Stomach (tissue), 8 donors: ENCODE measurements at regions not wholly inside any gene's neighbourhood (a gene's known extent, or its start where the extent isn't known, plus 50 kb on each side); places are given as distances from the start of the nearest gene placed in this dataset.

Experiments used
- DNase-seq, 2 donors: peaks; one replicate each; pipeline versions ENCODE4 v3.0.0 to v3.0.0-alpha.2; 2013 to 2019
- H3K27ac ChIP-seq, 5 donors: fragments of 200-600 bp in 4 of 5; sonication (generic) in 4 of 5; one replicate each; pipeline ENCODE4 v1.5.1; 2013 to 2019; ENCODE audit warnings: mild to moderate bottlenecking in 1 of 5, moderate library complexity in 1 of 5
- H3K27me3 ChIP-seq, 3 donors: fragments of 200-600 bp; sonication (generic); one replicate each; pipeline ENCODE4 v1.5.1; 2017 to 2019; ENCODE audit warnings: mixed run types in 1 of 3
- H3K36me3 ChIP-seq, 4 donors: fragments of 200-600 bp; sonication (generic); 1 replicate in 3 of 4; 2 replicates in 1 of 4; pipeline ENCODE4 v1.5.1; 2016 to 2019
- H3K4me1 ChIP-seq, 4 donors: fragments of 200-600 bp; sonication (generic); one replicate each; pipeline ENCODE4 v1.5.1; 2016 to 2019
- H3K4me3 ChIP-seq, 4 donors: fragments of 200-600 bp; sonication (generic) in 3 of 4; one replicate each; pipeline ENCODE4 v1.5.1; 2016 to 2019; ENCODE audit warnings: mild to moderate bottlenecking in 1 of 4
- H3K9me3 ChIP-seq, 4 donors: fragments of 200-600 bp; sonication (generic); one replicate each; pipeline ENCODE4 v1.5.1; 2016 to 2019
- EP300 ChIP-seq: sonication (generic); formaldehyde crosslinking; IDR thresholded peaks from one replicate; pipeline ENCODE4 v1.6.1; 2017; ENCODE audit warnings: antibody characterized with exemption
- POLR2A ChIP-seq, 4 donors: fragments of 450-650 bp; IDR thresholded peaks; one replicate each; pipeline ENCODE4 v1.6.1; 2016; ENCODE audit warnings: antibody characterized with exemption in 4 of 4, control low read depth in 2 of 4, mild to moderate bottlenecking in 1 of 4, moderate library complexity in 1 of 4
- POLR2AphosphoS5 ChIP-seq, 3 donors: sonication (generic); formaldehyde crosslinking; IDR thresholded peaks; one replicate each; pipeline ENCODE4 v1.6.1; 2016; ENCODE audit warnings: antibody characterized with exemption in 3 of 3
- WGBS, 5 donors: extraction: QIAGEN DNeasy Blood & Tissue Kit in 3 of 5; methylation state at CpG; one replicate each; pipeline versions ENCODE4 v1.1.5 to v1.1.7; 2013 to 2018; 5-methylcytosine and 5-hydroxymethylcytosine counted together
- intact Hi-C: fragments of 100-400 bp; cut with DNase I; formaldehyde crosslinking; loops from one replicate; pipeline ENCODE4 v1.15.1; 2023; ENCODE audit warnings: low total_unique reads
- TF ChIP-seq, protein P1 (sequence below), 7 experiments: fragments of 450-650 bp in 4 of 7; fragments of 200-600 bp in 3 of 7; sonication (generic) in 3 of 7; IDR thresholded peaks; one replicate each; pipeline ENCODE4 v1.5.1; 2016 to 2019; ENCODE audit warnings: antibody characterized with exemption in 7 of 7, control low read depth in 2 of 7, mild to moderate bottlenecking in 1 of 7
- donor health status: healthy with polysubstance abuse.
- donor health status: Bipolar disorder and iron deficiency.
- donor health status: healthy.

DNA sequence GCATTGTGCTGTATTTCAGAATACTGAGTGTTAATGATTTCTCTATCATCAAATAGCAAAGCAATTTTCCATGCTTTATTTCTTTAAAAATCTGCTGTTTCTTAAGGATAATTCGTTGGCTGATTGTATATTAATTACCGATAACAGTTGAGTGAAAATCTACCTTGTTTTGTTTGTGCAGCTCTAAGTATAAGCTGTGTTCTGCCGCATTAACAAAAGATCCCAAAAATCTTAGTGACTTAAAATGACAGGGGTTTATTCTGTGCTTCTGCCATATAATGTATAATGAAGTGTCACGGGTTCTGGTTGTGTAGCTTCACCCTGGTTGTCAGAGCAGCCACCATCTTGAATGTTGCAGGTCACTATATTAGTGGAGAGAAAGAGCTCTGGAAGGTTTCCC, 196.1 kb downstream of the ACTR3 start:
- Histone ChIP-seq H3K27me3 (no peaks in the 10 kb centered on the region), H3K36me3 (no peaks in the 10 kb centered on the region), H3K4me1 (peaks cover 0 to 7% (median 0%) of the 10 kb centered on the region in 4 donors), H3K4me3 (no peak overlapping the region), H3K9me3 (no peaks in the 10 kb centered on the region), H3K27ac (no peak overlapping the region)
- no peak for DNase-seq
- WGBS, 5 donors, result 88 to 94% (median 90%) methylated on average over 4 of the region's 4 CpGs
- TF ChIP-seq POLR2A (IDR thresholded peaks at IDR 0.05), result no peak
- TF ChIP-seq, protein P1, sequence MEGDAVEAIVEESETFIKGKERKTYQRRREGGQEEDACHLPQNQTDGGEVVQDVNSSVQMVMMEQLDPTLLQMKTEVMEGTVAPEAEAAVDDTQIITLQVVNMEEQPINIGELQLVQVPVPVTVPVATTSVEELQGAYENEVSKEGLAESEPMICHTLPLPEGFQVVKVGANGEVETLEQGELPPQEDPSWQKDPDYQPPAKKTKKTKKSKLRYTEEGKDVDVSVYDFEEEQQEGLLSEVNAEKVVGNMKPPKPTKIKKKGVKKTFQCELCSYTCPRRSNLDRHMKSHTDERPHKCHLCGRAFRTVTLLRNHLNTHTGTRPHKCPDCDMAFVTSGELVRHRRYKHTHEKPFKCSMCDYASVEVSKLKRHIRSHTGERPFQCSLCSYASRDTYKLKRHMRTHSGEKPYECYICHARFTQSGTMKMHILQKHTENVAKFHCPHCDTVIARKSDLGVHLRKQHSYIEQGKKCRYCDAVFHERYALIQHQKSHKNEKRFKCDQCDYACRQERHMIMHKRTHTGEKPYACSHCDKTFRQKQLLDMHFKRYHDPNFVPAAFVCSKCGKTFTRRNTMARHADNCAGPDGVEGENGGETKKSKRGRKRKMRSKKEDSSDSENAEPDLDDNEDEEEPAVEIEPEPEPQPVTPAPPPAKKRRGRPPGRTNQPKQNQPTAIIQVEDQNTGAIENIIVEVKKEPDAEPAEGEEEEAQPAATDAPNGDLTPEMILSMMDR (IDR thresholded peaks at IDR 0.05), result no peak
- no peak for TF ChIP-seq EP300
- TF ChIP-seq POLR2AphosphoS5 (IDR thresholded peaks at IDR 0.05), result no peak
- intact Hi-C loops, result no loop called here

DNA sequence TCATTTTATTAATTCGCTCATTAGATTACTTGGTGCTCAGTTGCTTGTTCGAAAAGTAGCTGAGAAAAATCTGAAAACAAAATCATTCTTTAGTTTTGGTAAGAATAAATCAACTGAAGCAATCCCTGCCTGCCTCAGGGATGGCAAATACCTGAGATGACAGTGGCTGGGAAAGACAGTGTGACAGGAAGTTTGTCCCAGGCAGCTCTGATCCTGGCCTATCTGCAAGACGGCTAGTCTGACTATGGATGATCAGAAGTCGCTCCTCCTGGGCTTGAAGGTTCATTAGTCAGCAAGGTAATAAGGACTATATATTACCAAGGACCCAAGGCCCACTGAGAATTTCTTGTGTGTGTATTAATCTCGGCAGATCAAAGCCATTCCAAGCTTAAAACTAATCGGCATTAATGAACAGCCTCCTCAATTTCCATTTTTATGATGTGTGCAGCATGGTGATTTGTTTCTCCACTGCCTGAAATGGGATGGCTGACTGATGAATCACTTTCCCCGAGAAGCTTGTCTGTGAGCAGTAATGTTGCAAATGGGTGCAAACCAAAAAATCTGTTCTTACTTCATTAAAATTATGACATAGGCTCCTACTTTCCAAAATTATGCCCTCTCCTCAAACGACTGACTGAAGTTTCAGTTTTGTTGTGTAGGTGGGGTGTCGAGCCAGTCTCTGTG, 199.9 kb downstream of the ACTR3 start:
- no peak for DNase-seq
- H3K27ac ChIP-seq, result no peak overlapping the region
- no peak overlapping the region for H3K4me3 ChIP-seq
- no peaks in the 10 kb centered on the region for H3K4me1 ChIP-seq
- H3K27me3 ChIP-seq, result no peaks in the 10 kb centered on the region
- H3K36me3 ChIP-seq, result no peaks in the 10 kb centered on the region
- WGBS, 5 donors, result 80 to 86% (median 84%) methylated on average over 9 of the region's 9 CpGs
- TF ChIP-seq, protein P1 (IDR thresholded peaks at IDR 0.05), result no peak
- no peak for TF ChIP-seq POLR2AphosphoS5 (IDR thresholded peaks at IDR 0.05)
- TF ChIP-seq POLR2A (IDR thresholded peaks at IDR 0.05), result no peak
- TF ChIP-seq EP300, result no peak
- peaks cover 0 to 2% (median 0%) of the 10 kb centered on the region in 4 donors for H3K9me3 ChIP-seq
- intact Hi-C loops, result no loop called here

DNA sequence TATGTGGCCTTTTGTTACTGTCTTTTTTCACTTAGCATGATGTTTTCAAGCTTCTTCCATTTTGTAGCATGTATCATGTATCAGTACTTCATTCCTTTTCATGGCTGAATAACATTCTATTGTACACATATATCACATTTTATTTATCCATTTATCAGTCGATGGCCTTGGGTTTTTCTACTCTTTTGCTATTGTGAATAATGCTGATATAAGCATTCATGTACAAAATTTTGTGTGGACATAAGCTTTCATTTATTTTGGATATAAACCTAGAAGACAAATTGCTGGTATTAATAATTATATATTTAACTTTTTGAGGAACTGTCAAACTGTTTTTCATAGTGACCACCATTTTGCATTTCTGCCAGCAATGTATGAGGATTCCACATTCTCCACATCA, 201.1 kb downstream of the ACTR3 start:
- H3K36me3 ChIP-seq, result no peaks in the 10 kb centered on the region
- no peaks in the 10 kb centered on the region for H3K4me1 ChIP-seq
- no peaks in the 10 kb centered on the region for H3K27me3 ChIP-seq
- 89 to 96% (median 92%) methylated on average over 1 of the region's 1 CpG for WGBS, 5 donors
- intact Hi-C loops, result no loop called here
- H3K27ac ChIP-seq, result no peak overlapping the region
- no peak for DNase-seq
- no peak overlapping the region for H3K4me3 ChIP-seq
- peaks cover 0 to 5% (median 0%) of the 10 kb centered on the region in 4 donors for H3K9me3 ChIP-seq
- TF ChIP-seq POLR2A (IDR thresholded peaks at IDR 0.05) (no peak), POLR2AphosphoS5 (IDR thresholded peaks at IDR 0.05) (no peak), EP300 (no peak)
- TF ChIP-seq, protein P1 (IDR thresholded peaks at IDR 0.05), result no peak

DNA sequence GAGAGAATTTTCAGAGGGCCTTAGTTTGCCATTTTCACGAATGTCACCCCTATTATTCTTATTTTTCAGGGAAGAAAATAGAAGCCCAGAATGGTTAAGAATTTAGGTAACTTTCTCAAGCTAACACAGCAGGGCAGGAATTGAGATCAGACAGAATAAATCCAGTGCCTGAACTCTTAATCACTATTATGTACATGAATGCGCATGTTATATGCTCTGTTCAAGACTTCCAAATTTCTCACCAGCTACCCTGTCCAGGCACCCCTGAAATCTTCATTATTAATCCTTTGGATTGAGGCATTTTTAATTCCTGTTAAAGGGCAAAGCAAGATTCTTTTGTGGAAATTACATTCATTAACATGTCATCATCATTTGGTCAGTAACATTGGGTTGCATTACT, 218.4 kb downstream of the ACTR3 start:
- H3K4me3 ChIP-seq, result no peak overlapping the region
- H3K9me3 ChIP-seq, result peaks cover 5 to 21% (median 14%) of the 10 kb centered on the region in 4 donors
- H3K36me3 ChIP-seq, result no peaks in the 10 kb centered on the region
- no peak for DNase-seq
- H3K27ac ChIP-seq, result no peak overlapping the region
- intact Hi-C loops, result no loop called here
- H3K4me1 ChIP-seq, result no peaks in the 10 kb centered on the region
- H3K27me3 ChIP-seq, result no peaks in the 10 kb centered on the region
- 80 to 88% (median 82%) methylated on average over 2 of the region's 2 CpGs for WGBS, 5 donors
- TF ChIP-seq, protein P1 (IDR thresholded peaks at IDR 0.05), result no peak
- no peak for TF ChIP-seq EP300
- TF ChIP-seq POLR2AphosphoS5 (IDR thresholded peaks at IDR 0.05), result no peak
- TF ChIP-seq POLR2A (IDR thresholded peaks at IDR 0.05), result no peak
